HepG2 (cell line): ENCODE measurements at regions not wholly inside any gene's neighbourhood (a gene's known extent, or its start where the extent isn't known, plus 50 kb on each side); places are given as distances from the start of the nearest gene placed in this dataset.

ENCODE experiments used
- ATAC-seq: fragments of 200-7000 bp; cut with Tn5 transposase; 3 replicates; pipeline ENCODE4 v1.9.1; 2020; ENCODE audit warnings: mild to moderate bottlenecking, moderate library complexity
- BruUV-seq: library from RNA; stranded (reverse); fragments of 400-500 nt; replicated peaks from 2 replicates; lab custom pipeline; 2021; lab: Mats Ljungman, UMichigan
- CTCF ChIA-PET: fragments of 300-600 bp; formaldehyde crosslinking; extraction: SDS; loops from one replicate; lab custom pipeline; 2021; ENCODE audit warnings: low total read pairs, inconsistent platforms, low intra/inter-chr PET ratio; lab: Yijun Ruan, JAX
- POLR2A ChIA-PET: fragments of 350-600 bp; sonication (Branson Sonifier 250); formaldehyde crosslinking; loops from one replicate; lab custom pipeline; 2020; ENCODE audit warnings: antibody characterized with exemption, inconsistent platforms; lab: Yijun Ruan, JAX
- DNase-seq: peaks from one replicate; pipeline ENCODE4 v3.0.0-alpha.2; 2015; ENCODE audit warnings: low spot score
- FAIRE-seq: peaks from 3 replicates; lab custom pipeline; 2011; peaks lifted over from hg19 to GRCh38; lab: Jason Lieb, UNC
- H2AFZ ChIP-seq: one replicate; pipeline ENCODE4 v1.6.1; 2011; ENCODE audit warnings: low read length, inconsistent platforms
- H3K27ac ChIP-seq: fragments of 300-600 bp; 3 replicates; pipeline ENCODE4 v1.8.0; 2011; ENCODE audit warnings: mixed run types, mild to moderate bottlenecking, mixed read lengths, low read length, inconsistent platforms; ENCODE audit not compliant: insufficient read depth; ENCODE audit errors: extremely low read length
- H3K27me3 ChIP-seq, 2 experiments: fragments of 200-600 bp in 1 of 2; 2 replicates in 1 of 2; 3 replicates in 1 of 2; pipeline versions ENCODE4 v1.6.0 to v1.8.0; 2011; ENCODE audit warnings: low read length in 2 of 2, mild to moderate bottlenecking in 2 of 2, moderate library complexity in 2 of 2, inconsistent platforms in 1 of 2; ENCODE audit not compliant: insufficient read depth in 2 of 2, control insufficient read depth in 1 of 2
- H3K36me3 ChIP-seq, 2 experiments: fragments of 200-600 bp in 1 of 2; replicated peaks in 1 of 2; 2 replicates in 1 of 2; 3 replicates in 1 of 2; pipeline versions ENCODE4 v1.5.1 to v1.8.0; 2011; ENCODE audit warnings: low read length in 2 of 2, inconsistent platforms in 1 of 2; ENCODE audit not compliant: insufficient read depth in 2 of 2, control insufficient read depth in 1 of 2
- H3K4me1 ChIP-seq: 2 replicates; pipeline ENCODE4 v1.5.1; 2012; ENCODE audit warnings: low read length, inconsistent platforms; ENCODE audit not compliant: insufficient read depth
- H3K4me2 ChIP-seq: 2 replicates; pipeline ENCODE4 v1.6.0; 2011; ENCODE audit warnings: low read depth, low read length, inconsistent platforms
- H3K4me3 ChIP-seq, 3 experiments: fragments of 200-600 bp in 1 of 3; sonication (generic), shearing (Covaris generic) in 1 of 3; replicated peaks in 1 of 3; 2 replicates each; pipeline ENCODE4 v1.5.1; 2011 to 2016; ENCODE audit warnings: low read length in 3 of 3, inconsistent platforms in 2 of 3, low read depth in 2 of 3, mild to moderate bottlenecking in 2 of 3, control low read depth in 1 of 3, mixed read lengths in 1 of 3; ENCODE audit not compliant: insufficient read depth in 1 of 3
- H3K79me2 ChIP-seq: one replicate; pipeline ENCODE4 v1.6.1; 2011; ENCODE audit warnings: low read length, inconsistent platforms; ENCODE audit not compliant: insufficient read depth
- H3K9ac ChIP-seq: 2 replicates; pipeline ENCODE4 v1.6.0; 2011; ENCODE audit warnings: mild to moderate bottlenecking, low read depth, low read length, inconsistent platforms; ENCODE audit not compliant: insufficient read depth
- H3K9me3 ChIP-seq: 2 replicates; pipeline ENCODE4 v1.5.1; 2012; ENCODE audit warnings: mild to moderate bottlenecking, low read length
- H4K20me1 ChIP-seq: 2 replicates; pipeline ENCODE4 v1.6.0; 2011; ENCODE audit warnings: inconsistent platforms, mild to moderate bottlenecking, low read length, moderate library complexity; ENCODE audit not compliant: insufficient read depth
- AKNA ChIP-seq: sonication (generic); formaldehyde crosslinking; IDR thresholded peaks from 2 replicates; pipeline ENCODE4 v1.4.0; 2020; ENCODE audit warnings: missing genetic modification reagents, borderline replicate concordance
- MAFK ChIP-seq, 2 experiments: IDR thresholded peaks in 1 of 2; conservative IDR thresholded peaks in 1 of 2; 2 replicates each; pipeline ENCODE4 v1.6.1; 2011; ENCODE audit warnings: improper control_type of control experiment in 2 of 2, low read length in 2 of 2
- PRDM4 ChIP-seq: sonication (generic); formaldehyde crosslinking; IDR thresholded peaks from 2 replicates; pipeline ENCODE4 v1.9.0; 2021; ENCODE audit warnings: missing genetic modification reagents, borderline replicate concordance
- WGBS: methylation state at CpG from one replicate; pipeline ENCODE4 v1.1.6; 2017; ENCODE audit warnings: low lambda C conversion rate; 5-methylcytosine and 5-hydroxymethylcytosine counted together
- in situ Hi-C: cut with HindIII; loops from 2 replicates; pipeline ENCODE4 v1.10.0; 2017; ENCODE audit warnings: low pct_unique_long_range_greater_than_20kb; ENCODE audit not compliant: extremely low pct_ligation_motif_present
- intact Hi-C: fragments of 100-400 bp; cut with micrococcal nuclease; formaldehyde crosslinking; loops from one replicate; pipeline ENCODE4 v1.10.0; 2022; ENCODE audit not compliant: unreplicated experiment

GRCh38 chr2:122150524-122151280 is 395.3 kb downstream of the TSN start:
- Histone ChIP-seq H3K9ac (no peak overlapping the region), H3K36me3 (no peaks in the 10 kb centered on the region), H3K27me3 (peaks cover 0 to 9% of the 10 kb centered on the region in 2 experiments; a peak in 2 of 5 replicates), H3K4me3 (no peak overlapping the region), H3K4me2 (no peak overlapping the region), H3K4me1 (no peaks in the 10 kb centered on the region), H4K20me1 (no peaks in the 10 kb centered on the region), H3K79me2 (no peaks in the 10 kb centered on the region), H3K9me3 (no peaks in the 10 kb centered on the region), H2AFZ (no peak overlapping the region), H3K27ac (no peak overlapping the region)
- intact Hi-C loops (no loop called here), in situ Hi-C loops (no loop called here)
- no TSS peak for BruUV-seq
- WGBS: 24% methylated on average over 7 of the region's 7 CpGs
- POLR2A ChIA-PET: no interaction called here
- no peak for DNase-seq
- no peak for TF ChIP-seq MAFK (conservative IDR thresholded peaks at IDR 0.05 in 1 of 2, IDR thresholded peaks at IDR 0.05 in 1 of 2; ENCODE audit: low read length in 2 of 2)
- no peak for TF ChIP-seq PRDM4 (CRISPR knock-in tag)
- TF ChIP-seq AKNA: no peak
- CTCF ChIA-PET: no interaction called here
- FAIRE-seq: no peak
- ATAC-seq: no peak
